ENCODE measurements at regions not wholly inside any gene's neighbourhood (a gene's known extent, or its start where the extent isn't known, plus 50 kb on each side); places are given as distances from the start of the nearest gene placed in this dataset.

DNA sequence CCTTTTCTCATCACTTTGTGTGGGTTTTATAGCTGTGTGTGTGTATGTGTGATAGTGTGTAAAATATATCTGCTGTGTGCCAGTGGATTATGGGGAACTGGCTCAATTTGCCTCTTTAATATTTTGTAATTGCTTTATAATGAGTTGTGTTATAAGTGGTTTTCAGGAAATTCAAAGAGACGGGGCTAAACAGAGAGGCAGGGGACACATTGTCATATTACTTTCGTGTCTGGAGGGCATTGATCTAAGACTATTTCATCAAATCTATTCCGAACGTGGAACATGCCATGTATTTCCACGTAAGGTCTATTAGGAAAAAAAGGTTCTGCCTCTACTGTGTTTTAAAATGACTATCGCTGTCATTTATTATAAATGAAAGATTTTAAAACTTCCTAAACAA, 793.2 kb upstream of the TMEM132C start:
- Histone ChIP-seq H3K9me3 (ENCODE audit: control insufficient read depth, insufficient read depth, low read length) (no peaks in the 10 kb centered on the region), H3K4me1 (ENCODE audit: control insufficient read depth, insufficient read depth, low read length) (no peaks in the 10 kb centered on the region), H3K9ac (ENCODE audit: low read depth, low read length) (no peak overlapping the region), H3K27me3 (ENCODE audit: control insufficient read depth, insufficient read depth, low read length) (no peaks in the 10 kb centered on the region), H3K36me3 (ENCODE audit: control insufficient read depth, insufficient read depth, low read length) (no peaks in the 10 kb centered on the region), H3K4me3 (ENCODE audit: low read depth, low read length) (no peak overlapping the region)

DNA sequence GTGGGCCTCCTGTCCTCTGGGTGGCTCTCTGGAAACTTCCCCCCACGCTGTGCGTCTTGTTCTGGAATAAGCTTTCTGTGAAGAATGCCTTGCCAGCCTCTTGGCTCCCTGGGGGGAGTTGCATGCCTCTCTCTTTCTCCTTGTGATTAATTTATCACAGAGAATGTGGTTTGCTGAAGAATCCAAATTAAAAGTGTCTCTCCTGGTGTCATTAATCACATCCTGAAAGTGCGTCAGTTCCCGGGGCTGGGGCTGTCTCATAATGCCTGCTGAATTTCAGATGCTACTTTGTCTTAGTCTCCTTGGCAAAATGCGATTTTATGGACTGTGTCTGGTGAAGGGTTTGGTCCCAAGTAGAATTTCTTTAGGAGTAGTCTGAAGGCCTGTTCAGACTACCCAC, 787.7 kb upstream of the TMEM132C start:
- no peaks in the 10 kb centered on the region for H3K9me3 ChIP-seq (ENCODE audit: control insufficient read depth, insufficient read depth, low read length)
- H3K4me3 ChIP-seq (ENCODE audit: low read depth, low read length): no peak overlapping the region
- H3K36me3 ChIP-seq (ENCODE audit: control insufficient read depth, insufficient read depth, low read length): no peaks in the 10 kb centered on the region
- H3K27me3 ChIP-seq (ENCODE audit: control insufficient read depth, insufficient read depth, low read length): no peaks in the 10 kb centered on the region
- no peak overlapping the region for H3K9ac ChIP-seq (ENCODE audit: low read depth, low read length)
- H3K4me1 ChIP-seq (ENCODE audit: control insufficient read depth, insufficient read depth, low read length): no peaks in the 10 kb centered on the region

DNA sequence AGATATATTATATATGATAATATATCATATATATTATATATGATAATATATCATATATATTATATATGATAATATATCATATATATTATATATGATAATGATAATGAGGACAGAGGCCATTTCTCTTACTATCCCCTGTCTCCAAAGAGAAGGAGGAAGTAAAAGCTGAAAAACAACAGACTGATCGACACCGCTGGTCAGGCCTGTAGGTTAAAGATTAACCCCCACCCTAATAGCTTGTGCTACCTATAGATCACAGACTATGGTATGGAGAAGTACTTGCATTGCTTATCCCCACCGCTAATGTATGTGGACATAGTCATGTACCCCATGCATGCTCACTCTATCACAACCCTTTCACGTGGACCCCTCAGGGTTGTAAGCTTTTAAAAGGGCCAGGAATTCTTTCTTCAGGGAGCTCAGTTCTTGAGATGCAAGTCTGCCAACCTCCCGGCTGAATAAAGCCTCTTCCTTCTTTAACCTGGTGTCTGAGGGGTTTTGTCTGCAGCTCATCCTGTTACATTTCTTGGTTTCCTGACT, 786.1 kb upstream of the TMEM132C start:
- H3K4me3 ChIP-seq (ENCODE audit: low read depth, low read length): no peak overlapping the region
- H3K36me3 ChIP-seq (ENCODE audit: control insufficient read depth, insufficient read depth, low read length): no peaks in the 10 kb centered on the region
- H3K4me1 ChIP-seq (ENCODE audit: control insufficient read depth, insufficient read depth, low read length): no peaks in the 10 kb centered on the region
- no peak overlapping the region for H3K9ac ChIP-seq (ENCODE audit: low read depth, low read length)
- H3K27me3 ChIP-seq (ENCODE audit: control insufficient read depth, insufficient read depth, low read length): no peaks in the 10 kb centered on the region
- H3K9me3 ChIP-seq (ENCODE audit: control insufficient read depth, insufficient read depth, low read length): no peaks in the 10 kb centered on the region

DNA sequence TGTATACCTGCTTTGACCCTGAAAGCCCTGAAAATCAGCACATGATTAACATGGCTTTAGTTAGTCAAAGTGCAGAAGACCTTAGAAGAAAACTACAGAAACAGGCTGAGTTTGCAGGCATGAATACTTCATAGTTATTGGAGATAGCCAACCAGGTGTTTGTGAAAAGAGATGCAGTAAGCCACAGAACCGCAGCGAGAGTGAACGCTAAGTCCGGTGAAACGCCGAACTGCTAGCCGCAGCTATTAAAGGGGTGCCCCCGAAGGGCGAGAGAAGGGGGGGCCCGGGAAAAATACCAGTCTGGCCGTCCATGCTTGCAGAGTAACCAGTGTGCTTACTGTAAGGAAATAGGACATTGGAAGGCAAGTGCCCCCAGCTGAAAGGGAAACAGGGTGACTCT, 784.0 kb upstream of the TMEM132C start:
- Histone ChIP-seq H3K4me3 (ENCODE audit: low read depth, low read length) (no peak overlapping the region), H3K9me3 (ENCODE audit: control insufficient read depth, insufficient read depth, low read length) (no peaks in the 10 kb centered on the region), H3K4me1 (ENCODE audit: control insufficient read depth, insufficient read depth, low read length) (no peaks in the 10 kb centered on the region), H3K27me3 (ENCODE audit: control insufficient read depth, insufficient read depth, low read length) (no peaks in the 10 kb centered on the region), H3K9ac (ENCODE audit: low read depth, low read length) (no peak overlapping the region), H3K36me3 (ENCODE audit: control insufficient read depth, insufficient read depth, low read length) (no peaks in the 10 kb centered on the region)

DNA sequence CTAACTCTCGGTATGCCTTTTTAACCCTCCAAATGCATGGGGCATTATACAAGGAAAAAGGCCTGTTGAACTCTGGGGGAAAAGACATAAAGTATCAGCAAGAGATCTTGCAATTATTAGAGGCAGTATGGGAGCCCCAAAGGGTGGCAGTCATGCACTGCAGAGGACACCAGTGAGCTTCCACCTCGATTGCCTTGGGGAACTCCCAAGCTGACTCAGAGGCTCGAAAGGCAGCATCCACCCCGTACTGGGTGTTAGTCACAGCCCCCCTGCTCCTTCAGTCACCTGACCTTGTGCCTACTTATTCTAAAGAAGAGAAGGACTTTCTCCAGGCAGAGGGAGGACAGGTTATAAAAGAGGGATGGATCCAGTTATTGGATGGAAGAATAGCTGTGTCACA, 781.4 kb upstream of the TMEM132C start:
- Histone ChIP-seq H3K4me3 (ENCODE audit: low read depth, low read length) (no peak overlapping the region), H3K9ac (ENCODE audit: low read depth, low read length) (no peak overlapping the region), H3K27me3 (ENCODE audit: control insufficient read depth, insufficient read depth, low read length) (no peaks in the 10 kb centered on the region), H3K9me3 (ENCODE audit: control insufficient read depth, insufficient read depth, low read length) (no peaks in the 10 kb centered on the region), H3K4me1 (ENCODE audit: control insufficient read depth, insufficient read depth, low read length) (no peaks in the 10 kb centered on the region), H3K36me3 (ENCODE audit: control insufficient read depth, insufficient read depth, low read length) (no peaks in the 10 kb centered on the region)

DNA sequence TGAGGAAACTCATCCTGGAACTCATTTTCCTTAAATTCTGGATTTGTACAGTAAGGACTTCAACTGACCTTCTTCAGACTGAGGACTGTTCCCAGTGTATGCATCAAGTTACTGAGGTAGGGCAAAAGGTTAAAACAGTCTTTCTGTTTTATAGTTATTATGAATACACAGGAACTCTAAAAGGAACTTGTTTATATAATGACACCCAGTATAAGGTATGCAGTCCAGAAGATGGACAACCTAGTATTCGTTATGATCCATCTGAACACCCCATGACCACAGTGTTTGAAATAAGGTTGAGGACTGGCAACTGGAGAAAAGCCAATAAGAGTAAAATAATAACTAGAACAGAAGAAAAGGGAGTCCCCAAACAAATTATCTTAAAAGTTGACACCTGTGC, 779.9 kb upstream of the TMEM132C start:
- Histone ChIP-seq H3K9me3 (ENCODE audit: control insufficient read depth, insufficient read depth, low read length) (no peaks in the 10 kb centered on the region), H3K9ac (ENCODE audit: low read depth, low read length) (no peak overlapping the region), H3K27me3 (ENCODE audit: control insufficient read depth, insufficient read depth, low read length) (no peaks in the 10 kb centered on the region), H3K36me3 (ENCODE audit: control insufficient read depth, insufficient read depth, low read length) (no peaks in the 10 kb centered on the region), H3K4me1 (ENCODE audit: control insufficient read depth, insufficient read depth, low read length) (no peaks in the 10 kb centered on the region), H3K4me3 (ENCODE audit: low read depth, low read length) (no peak overlapping the region)

DNA sequence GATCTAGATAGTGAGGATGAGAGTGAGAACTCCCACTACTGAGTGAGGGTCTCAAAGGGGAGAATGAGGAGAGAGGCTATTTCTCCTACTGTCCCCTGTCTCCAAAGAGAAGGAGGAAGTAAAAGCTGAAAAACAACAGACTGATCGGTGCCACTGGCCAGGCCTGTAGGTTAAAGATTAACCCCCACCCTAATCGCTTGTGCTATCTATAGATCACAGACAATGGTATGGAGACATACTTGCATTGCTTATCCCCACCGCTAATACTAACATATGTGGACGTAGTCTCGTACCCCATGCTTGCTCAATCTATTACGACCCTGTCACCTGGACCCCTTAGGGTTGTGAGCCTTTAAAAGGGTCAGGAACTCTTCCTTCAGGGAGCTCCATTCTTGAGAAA, 777.9 kb upstream of the TMEM132C start:
- Histone ChIP-seq H3K4me1 (ENCODE audit: control insufficient read depth, insufficient read depth, low read length) (no peaks in the 10 kb centered on the region), H3K9ac (ENCODE audit: low read depth, low read length) (no peak overlapping the region), H3K9me3 (ENCODE audit: control insufficient read depth, insufficient read depth, low read length) (no peaks in the 10 kb centered on the region), H3K4me3 (ENCODE audit: low read depth, low read length) (no peak overlapping the region), H3K36me3 (ENCODE audit: control insufficient read depth, insufficient read depth, low read length) (no peaks in the 10 kb centered on the region), H3K27me3 (ENCODE audit: control insufficient read depth, insufficient read depth, low read length) (no peaks in the 10 kb centered on the region)

DNA sequence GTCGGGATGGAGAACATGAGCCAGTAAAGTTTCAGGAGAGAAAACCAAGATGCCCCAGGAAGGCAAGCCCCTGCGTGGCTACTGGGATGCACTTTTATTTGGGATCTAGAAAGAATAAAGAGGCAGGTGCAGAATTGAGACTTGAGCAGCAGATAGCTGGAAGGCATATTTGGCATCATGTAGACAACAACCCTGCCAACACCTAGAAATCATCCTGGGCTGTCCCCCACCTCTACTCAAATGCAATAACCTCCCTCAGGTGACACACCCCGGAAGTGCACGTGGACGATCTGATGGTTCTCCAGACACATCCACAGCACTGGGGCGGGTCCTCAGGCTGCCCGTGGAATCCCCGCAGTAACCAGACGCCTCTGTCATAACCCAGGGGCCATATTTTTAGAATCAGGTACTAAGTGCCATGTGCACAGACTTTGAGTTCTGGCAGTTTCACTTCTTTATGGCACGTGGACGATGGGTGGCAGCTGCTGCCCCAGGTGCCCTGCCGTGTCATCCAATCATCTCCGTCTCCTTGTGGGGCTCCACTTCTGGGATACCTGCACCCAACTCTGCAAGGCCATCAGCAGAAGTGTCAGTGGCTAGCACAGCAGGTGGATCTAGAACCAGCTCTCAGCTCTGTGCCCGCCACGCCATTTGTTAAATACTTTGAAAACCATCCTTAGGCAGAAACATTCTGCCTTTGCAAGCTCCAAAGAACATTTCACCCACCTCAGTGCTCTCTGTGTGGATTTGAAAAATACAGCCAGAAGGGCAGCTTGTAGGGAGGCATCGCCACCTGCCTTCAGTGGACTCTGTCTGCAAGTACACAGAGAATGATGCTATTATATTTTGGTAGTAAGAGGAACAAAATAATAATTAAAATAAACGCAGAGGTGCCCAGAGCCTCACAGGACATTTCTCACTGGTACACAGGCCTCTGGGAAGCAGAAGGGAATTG, 771.7 kb upstream of the TMEM132C start:
- Histone ChIP-seq H3K4me1 (ENCODE audit: control insufficient read depth, insufficient read depth, low read length) (peaks cover 2% of the 10 kb centered on the region), H3K36me3 (ENCODE audit: control insufficient read depth, insufficient read depth, low read length) (no peaks in the 10 kb centered on the region), H3K9me3 (ENCODE audit: control insufficient read depth, insufficient read depth, low read length) (no peaks in the 10 kb centered on the region), H3K9ac (ENCODE audit: low read depth, low read length) (no peak overlapping the region), H3K27me3 (ENCODE audit: control insufficient read depth, insufficient read depth, low read length) (no peaks in the 10 kb centered on the region), H3K4me3 (ENCODE audit: low read depth, low read length) (no peak overlapping the region)

DNA sequence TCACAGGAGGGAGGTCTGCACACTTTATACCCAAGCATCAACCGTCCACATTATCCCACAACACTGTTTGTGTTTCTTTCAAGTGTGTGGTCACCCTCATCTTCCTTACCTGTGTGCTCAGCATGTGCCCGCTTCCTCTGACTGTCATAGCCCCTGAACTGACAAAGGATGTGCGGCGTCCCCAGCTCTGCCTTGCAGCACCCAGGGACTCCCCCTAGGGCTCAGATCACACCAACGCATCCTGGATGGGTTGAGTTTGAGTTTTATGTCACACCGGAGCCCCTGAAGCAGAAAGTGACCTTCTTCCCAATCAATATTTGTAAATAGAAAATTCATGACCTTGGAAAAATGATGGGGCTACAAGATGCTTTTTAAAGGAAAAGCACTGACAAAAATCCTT, 770.7 kb upstream of the TMEM132C start:
- H3K9ac ChIP-seq (ENCODE audit: low read depth, low read length): no peak overlapping the region
- H3K9me3 ChIP-seq (ENCODE audit: control insufficient read depth, insufficient read depth, low read length): no peaks in the 10 kb centered on the region
- peaks cover 10% of the 10 kb centered on the region for H3K4me1 ChIP-seq (ENCODE audit: control insufficient read depth, insufficient read depth, low read length)
- H3K4me3 ChIP-seq (ENCODE audit: low read depth, low read length): no peak overlapping the region
- no peaks in the 10 kb centered on the region for H3K27me3 ChIP-seq (ENCODE audit: control insufficient read depth, insufficient read depth, low read length)
- H3K36me3 ChIP-seq (ENCODE audit: control insufficient read depth, insufficient read depth, low read length): no peaks in the 10 kb centered on the region

DNA sequence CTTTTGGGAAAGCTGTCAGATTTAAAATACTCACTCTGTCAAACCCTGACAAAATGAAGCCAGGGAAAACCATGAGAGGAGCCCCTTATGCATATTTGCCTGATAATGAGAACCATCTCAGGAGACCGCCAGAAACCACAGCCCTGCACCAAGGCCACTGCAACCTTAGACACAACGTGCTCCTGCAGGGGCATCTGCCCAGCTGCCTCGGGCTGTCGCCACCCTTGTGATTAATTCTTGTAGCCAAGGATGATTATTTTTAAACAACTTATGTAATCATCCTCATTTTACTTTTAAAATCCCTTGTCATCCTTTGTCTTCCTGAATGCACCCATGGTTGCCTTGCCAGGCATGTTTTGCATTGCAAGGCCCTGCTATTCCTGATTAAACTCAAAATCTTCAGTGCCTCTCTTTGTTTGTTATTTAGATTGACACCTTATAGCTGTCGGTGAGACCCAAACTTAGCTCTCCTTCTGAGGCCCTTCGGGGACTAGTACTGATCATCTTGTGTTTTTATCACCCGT, 766.4 kb upstream of the TMEM132C start:
- Histone ChIP-seq H3K9ac (ENCODE audit: low read depth, low read length) (no peak overlapping the region), H3K4me3 (ENCODE audit: low read depth, low read length) (no peak overlapping the region), H3K9me3 (ENCODE audit: control insufficient read depth, insufficient read depth, low read length) (no peaks in the 10 kb centered on the region), H3K36me3 (ENCODE audit: control insufficient read depth, insufficient read depth, low read length) (no peaks in the 10 kb centered on the region), H3K27me3 (ENCODE audit: control insufficient read depth, insufficient read depth, low read length) (no peaks in the 10 kb centered on the region), H3K4me1 (ENCODE audit: control insufficient read depth, insufficient read depth, low read length) (peaks cover 10% of the 10 kb centered on the region)

DNA sequence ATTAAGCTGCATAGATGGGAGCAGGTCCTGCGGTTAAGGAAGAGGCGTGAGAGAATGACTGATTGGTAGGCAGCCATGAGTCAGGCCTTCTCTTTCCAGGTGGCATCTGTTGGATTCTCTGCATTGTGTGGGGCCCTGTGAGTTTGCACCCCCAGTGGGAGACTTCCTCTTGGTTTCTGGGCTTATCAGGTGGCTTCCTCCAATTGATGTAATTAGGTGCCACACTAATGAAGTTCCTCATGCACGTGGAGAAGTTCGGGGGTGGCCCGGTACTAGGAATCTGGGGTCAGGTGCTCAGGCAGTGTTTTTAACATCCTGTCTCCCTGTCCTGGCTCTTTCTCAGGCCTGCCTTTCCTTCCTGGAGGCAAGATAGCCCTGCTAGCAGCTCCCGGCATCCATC, 765.1 kb upstream of the TMEM132C start:
- no peaks in the 10 kb centered on the region for H3K27me3 ChIP-seq (ENCODE audit: control insufficient read depth, insufficient read depth, low read length)
- H3K9me3 ChIP-seq (ENCODE audit: control insufficient read depth, insufficient read depth, low read length): no peaks in the 10 kb centered on the region
- no peaks in the 10 kb centered on the region for H3K36me3 ChIP-seq (ENCODE audit: control insufficient read depth, insufficient read depth, low read length)
- H3K4me3 ChIP-seq (ENCODE audit: low read depth, low read length): no peak overlapping the region
- H3K9ac ChIP-seq (ENCODE audit: low read depth, low read length): no peak overlapping the region
- peaks cover 10% of the 10 kb centered on the region for H3K4me1 ChIP-seq (ENCODE audit: control insufficient read depth, insufficient read depth, low read length)

DNA sequence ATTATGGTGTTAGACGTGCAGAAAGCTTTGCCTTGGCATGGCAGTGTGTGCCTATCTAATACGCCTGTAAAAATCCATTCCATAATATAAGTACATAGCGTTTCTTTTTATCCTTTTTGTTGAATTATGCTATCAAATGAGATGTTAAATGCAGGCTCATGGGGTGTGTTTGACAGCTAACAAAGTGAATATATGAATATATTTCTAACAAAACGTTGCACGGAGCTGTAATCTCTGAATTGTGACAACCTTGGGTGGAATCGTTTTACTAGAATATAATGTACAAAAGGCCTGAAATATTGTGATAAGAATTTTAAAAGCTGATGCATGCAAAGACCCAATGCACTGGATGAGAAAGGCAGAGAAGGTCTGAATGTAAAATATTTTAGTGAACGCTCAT, 763.7 kb upstream of the TMEM132C start:
- Histone ChIP-seq H3K9me3 (ENCODE audit: control insufficient read depth, insufficient read depth, low read length) (no peaks in the 10 kb centered on the region), H3K4me1 (ENCODE audit: control insufficient read depth, insufficient read depth, low read length) (peaks cover 10% of the 10 kb centered on the region), H3K27me3 (ENCODE audit: control insufficient read depth, insufficient read depth, low read length) (no peaks in the 10 kb centered on the region), H3K4me3 (ENCODE audit: low read depth, low read length) (no peak overlapping the region), H3K36me3 (ENCODE audit: control insufficient read depth, insufficient read depth, low read length) (no peaks in the 10 kb centered on the region), H3K9ac (ENCODE audit: low read depth, low read length) (no peak overlapping the region)
